SK-N-SH (cell line): ENCODE measurements at regions not wholly inside any gene's neighbourhood (a gene's known extent, or its start where the extent isn't known, plus 50 kb on each side); places are given as distances from the start of the nearest gene placed in this dataset.

ENCODE experiments used
- CTCF ChIA-PET: fragments of 300-600, 350-600 bp; formaldehyde crosslinking; extraction: SDS; loops from one replicate; lab custom pipeline; 2021; lab: Yijun Ruan, JAX
- POLR2A ChIA-PET: fragments of 350-600 bp; sonication (Branson Sonifier 250); formaldehyde crosslinking; extraction: SDS; loops from one replicate; lab custom pipeline; 2020; ENCODE audit warnings: antibody characterized with exemption, inconsistent platforms; lab: Yijun Ruan, JAX
- DNase-seq: peaks from one replicate; pipeline ENCODE4 v3.0.0; 2012
- H2AFZ ChIP-seq: fragments of 200-600 bp; sonication (generic); 2 replicates; pipeline ENCODE4 v1.8.1; 2016; ENCODE audit warnings: antibody characterized with exemption, mild to moderate bottlenecking, low read depth
- H3F3A ChIP-seq: fragments of 200-600 bp; sonication (generic); replicated peaks from 2 replicates; pipeline ENCODE3; 2016; ENCODE audit warnings: antibody characterized with exemption, mild to moderate bottlenecking; ENCODE audit not compliant: insufficient read depth
- H3K27ac ChIP-seq, 2 experiments: fragments of 200-500 bp in 1 of 2; fragments of 200-600 bp in 1 of 2; sonication (Bioruptor generic) in 1 of 2; sonication (generic), shearing (Covaris generic) in 1 of 2; 2 replicates each; pipeline versions ENCODE4 v1.5.1 to v1.6.1; 2014 to 2016; ENCODE audit warnings: low read depth in 2 of 2, inconsistent platforms in 1 of 2, low read length in 1 of 2, mild to moderate bottlenecking in 1 of 2, mixed read lengths in 1 of 2
- H3K27me3 ChIP-seq: fragments of 200-600 bp; sonication (generic), shearing (Covaris generic); 2 replicates; pipeline ENCODE4 v1.6.1; 2016; ENCODE audit warnings: mixed run types; ENCODE audit not compliant: insufficient read depth
- H3K36me3 ChIP-seq, 2 experiments: fragments of 200-500 bp in 1 of 2; fragments of 200-600 bp in 1 of 2; sonication (Bioruptor generic) in 1 of 2; sonication (generic) in 1 of 2; replicated peaks in 1 of 2; 2 replicates each; pipeline versions ENCODE3 to v1.5.1; 2014 to 2016; ENCODE audit warnings: low read length in 1 of 2, mild to moderate bottlenecking in 1 of 2; ENCODE audit not compliant: insufficient read depth in 2 of 2, control insufficient read depth in 1 of 2
- H3K4me1 ChIP-seq, 2 experiments: fragments of 200-500 bp in 1 of 2; fragments of 200-600 bp in 1 of 2; sonication (Bioruptor generic) in 1 of 2; sonication (generic), shearing (Covaris generic) in 1 of 2; 2 replicates each; pipeline versions ENCODE4 v1.5.1 to v1.6.1; 2014 to 2016; ENCODE audit warnings: low read depth in 1 of 2, low read length in 1 of 2, mixed run types in 1 of 2; ENCODE audit not compliant: insufficient read depth in 2 of 2, control insufficient read depth in 1 of 2
- H3K4me2 ChIP-seq: fragments of 200-600 bp; sonication (generic), shearing (Covaris generic); 2 replicates; pipeline ENCODE4 v1.6.1; 2017; ENCODE audit warnings: mixed run types
- H3K4me3 ChIP-seq, 2 experiments: fragments of 200-500 bp in 1 of 2; fragments of 200-600 bp in 1 of 2; sonication (Bioruptor generic) in 1 of 2; sonication (generic), shearing (Covaris generic) in 1 of 2; 2 replicates each; pipeline versions ENCODE4 v1.5.1 to v1.8.1; 2014 to 2016; ENCODE audit warnings: low read depth in 2 of 2, inconsistent platforms in 1 of 2, low read length in 1 of 2, mild to moderate bottlenecking in 1 of 2, mixed read lengths in 1 of 2, moderate library complexity in 1 of 2
- H3K79me2 ChIP-seq: fragments of 200-600 bp; sonication (generic); 2 replicates; pipeline ENCODE4 v1.8.1; 2017; ENCODE audit warnings: mild to moderate bottlenecking; ENCODE audit not compliant: insufficient read depth
- H3K9ac ChIP-seq: fragments of 200-600 bp; sonication (generic); 2 replicates; pipeline ENCODE4 v1.6.1; 2017; ENCODE audit warnings: mixed run types
- H3K9me2 ChIP-seq: fragments of 200-600 bp; sonication (generic); 2 replicates; pipeline ENCODE4 v1.6.1; 2017; ENCODE audit warnings: mixed run types
- H3K9me3 ChIP-seq: fragments of 200-600 bp; sonication (generic); 2 replicates; pipeline ENCODE4 v1.6.1; 2017; ENCODE audit warnings: mixed run types, mild to moderate bottlenecking, moderate library complexity
- H4K20me1 ChIP-seq: fragments of 200-600 bp; sonication (generic); 2 replicates; pipeline ENCODE4 v1.6.1; 2017; ENCODE audit warnings: mild to moderate bottlenecking, mixed run types; ENCODE audit not compliant: insufficient read depth
- FOSL2 ChIP-seq: IDR thresholded peaks from 2 replicates; pipeline ENCODE4 v1.4.0; 2012; ENCODE audit warnings: low read depth, mild to moderate bottlenecking, moderate library complexity, borderline replicate concordance
- GATA2 ChIP-seq: sonication (generic); formaldehyde crosslinking; IDR thresholded peaks from 2 replicates; pipeline ENCODE4 v1.5.0; 2020; ENCODE audit warnings: mild to moderate bottlenecking, missing genetic modification reagents
- JUND ChIP-seq: IDR thresholded peaks from 2 replicates; pipeline ENCODE4 v1.4.0; 2012
- POLR2AphosphoS5 ChIP-seq: IDR thresholded peaks from 2 replicates; pipeline ENCODE4 v1.6.1; 2012; ENCODE audit warnings: low read depth, low read length
- REST ChIP-seq: IDR thresholded peaks from 2 replicates; pipeline ENCODE4 v1.6.1; 2012; ENCODE audit warnings: mild to moderate bottlenecking, low read depth, low read length, moderate library complexity
- RXRA ChIP-seq: IDR thresholded peaks from 2 replicates; pipeline ENCODE4 v1.4.0; 2012; ENCODE audit warnings: low read depth, mild to moderate bottlenecking, borderline replicate concordance
- SMC3 ChIP-seq: IDR thresholded peaks from 2 replicates; pipeline ENCODE4 v1.6.1; 2012; ENCODE audit warnings: low read depth, low read length, improper control_type of control experiment
- TEAD4 ChIP-seq: IDR thresholded peaks from 2 replicates; pipeline ENCODE4 v1.4.0; 2012; ENCODE audit warnings: mild to moderate bottlenecking, borderline replicate concordance; ENCODE audit not compliant: insufficient read depth
- ZBTB33 ChIP-seq: IDR thresholded peaks from 2 replicates; pipeline ENCODE4 v1.4.0; 2012; ENCODE audit warnings: low read depth, borderline replicate concordance
- WGBS: methylation state at CpG from one replicate; pipeline ENCODE4 v1.1.6; 2017; ENCODE audit warnings: low lambda C conversion rate; 5-methylcytosine and 5-hydroxymethylcytosine counted together
- TF ChIP-seq, protein P1 (sequence below): fragments of 200-600 bp; sonication (generic); IDR thresholded peaks from 2 replicates; pipeline ENCODE4 v1.6.1; 2017; ENCODE audit warnings: antibody characterized with exemption, mild to moderate bottlenecking, moderate library complexity

DNA sequence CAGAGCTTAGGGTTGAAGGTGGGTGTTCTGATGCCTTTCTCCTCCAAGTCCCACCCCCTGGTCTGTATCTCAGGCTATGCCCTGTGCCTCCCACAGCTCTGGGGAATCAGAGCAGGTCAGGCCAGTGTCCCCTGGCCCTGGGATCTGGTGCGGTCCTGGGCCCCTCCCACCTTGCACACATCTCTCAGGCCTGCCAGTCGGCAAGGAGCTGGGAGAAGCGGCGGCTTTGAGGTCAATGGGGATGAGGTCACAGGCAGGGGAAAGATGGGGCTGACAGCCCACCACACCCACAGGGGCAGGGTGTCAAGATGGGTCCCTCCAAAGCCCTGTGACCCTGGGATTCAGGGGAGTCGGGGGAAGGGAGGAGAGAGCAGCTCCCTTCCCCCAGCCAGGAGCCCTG, 65.4 kb upstream of the CASZ1 start:
- TF ChIP-seq GATA2 (CRISPR knock-in tag) (no peak), REST (no peak), RXRA (no peak), JUND (no peak), ZBTB33 (no peak), SMC3 (no peak), TEAD4 (no peak), FOSL2 (no peak), POLR2AphosphoS5 (no peak)
- TF ChIP-seq, protein P1, sequence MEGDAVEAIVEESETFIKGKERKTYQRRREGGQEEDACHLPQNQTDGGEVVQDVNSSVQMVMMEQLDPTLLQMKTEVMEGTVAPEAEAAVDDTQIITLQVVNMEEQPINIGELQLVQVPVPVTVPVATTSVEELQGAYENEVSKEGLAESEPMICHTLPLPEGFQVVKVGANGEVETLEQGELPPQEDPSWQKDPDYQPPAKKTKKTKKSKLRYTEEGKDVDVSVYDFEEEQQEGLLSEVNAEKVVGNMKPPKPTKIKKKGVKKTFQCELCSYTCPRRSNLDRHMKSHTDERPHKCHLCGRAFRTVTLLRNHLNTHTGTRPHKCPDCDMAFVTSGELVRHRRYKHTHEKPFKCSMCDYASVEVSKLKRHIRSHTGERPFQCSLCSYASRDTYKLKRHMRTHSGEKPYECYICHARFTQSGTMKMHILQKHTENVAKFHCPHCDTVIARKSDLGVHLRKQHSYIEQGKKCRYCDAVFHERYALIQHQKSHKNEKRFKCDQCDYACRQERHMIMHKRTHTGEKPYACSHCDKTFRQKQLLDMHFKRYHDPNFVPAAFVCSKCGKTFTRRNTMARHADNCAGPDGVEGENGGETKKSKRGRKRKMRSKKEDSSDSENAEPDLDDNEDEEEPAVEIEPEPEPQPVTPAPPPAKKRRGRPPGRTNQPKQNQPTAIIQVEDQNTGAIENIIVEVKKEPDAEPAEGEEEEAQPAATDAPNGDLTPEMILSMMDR: no peak
- TF ChIP-seq, all 33 proteins: peak for 0

More for the DNA sequence above, 65.4 kb upstream of the CASZ1 start:
- Histone ChIP-seq H3K27me3 (0 out of 2 replicates have a peak, but pooled peaks cover 7% of the 10 kb centered on the region), H3K4me3 (no peak overlapping the region), H3K4me1 (peaks cover 0 to 5% of the 10 kb centered on the region in 2 experiments; a peak in 1 of 4 replicates), H3K9me3 (no peaks in the 10 kb centered on the region), H3K4me2 (no peak overlapping the region), H4K20me1 (no peaks in the 10 kb centered on the region), H3K27ac (no peak overlapping the region), H3K9me2 (no peaks in the 10 kb centered on the region), H2AFZ (no peak overlapping the region), H3K79me2 (no peaks in the 10 kb centered on the region), H3K9ac (no peak overlapping the region), H3F3A (no peaks in the 10 kb centered on the region), H3K36me3 (no peaks in the 10 kb centered on the region)
- POLR2A ChIA-PET: no interaction called here
- CTCF ChIA-PET: interaction anchor here (0.5 to 2.6 kb wide), 7 partner anchors 102 to 372 kb away, joined by 3 to 9 read pairs (median 3); no protein-coding TSS in a partner anchor
- DNase-seq: no peak
- 92% methylated on average over 4 of the region's 5 CpGs for WGBS
